G401 (cell line): ENCODE measurements at regions not wholly inside any gene's neighbourhood (a gene's known extent, or its start where the extent isn't known, plus 50 kb on each side); places are given as distances from the start of the nearest gene placed in this dataset.

ENCODE experiments used
- DNase-seq: peaks from one replicate; pipeline ENCODE4 v3.0.0-alpha.2; 2015; ENCODE audit warnings: low spot score
- in situ Hi-C: cut with HindIII; loops from 2 replicates; pipeline ENCODE4 v1.10.0; 2016; ENCODE audit warnings: low sequenced_read_pairs, mixed read lengths

- no peak for DNase-seq
- in situ Hi-C loops, result no loop called here
These were observed 179.1 kb upstream of the ETAA1 start for GRCh38 chr2:67218056-67218455.

DNA sequence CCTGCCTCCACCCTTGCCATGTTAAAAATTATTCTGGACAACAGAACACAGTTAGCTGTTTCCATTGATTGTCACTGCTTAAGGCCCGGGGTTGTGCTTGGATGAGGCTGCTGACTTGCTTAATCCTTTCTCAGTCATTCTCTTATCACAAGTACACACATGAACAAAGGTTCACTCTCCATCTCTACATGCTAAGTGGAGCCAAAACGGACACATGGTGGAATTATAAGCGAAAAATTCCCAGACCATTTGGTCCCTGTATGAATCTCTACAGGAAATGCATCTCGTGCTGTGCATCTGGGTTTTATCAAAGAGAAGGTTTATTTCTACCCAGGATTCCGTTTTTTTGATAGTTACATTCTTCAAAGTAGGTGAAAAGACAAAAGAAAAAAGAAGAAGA, 177.5 kb upstream of the ETAA1 start:
- in situ Hi-C loops, result no loop called here

GRCh38 chr2:67221266-67221665, 175.9 kb upstream of the ETAA1 start:
- no peak for DNase-seq
- in situ Hi-C loops, result no loop called here

More for the DNA sequence above, 177.5 kb upstream of the ETAA1 start:
- DNase-seq, result peak; percentile 31

DNA sequence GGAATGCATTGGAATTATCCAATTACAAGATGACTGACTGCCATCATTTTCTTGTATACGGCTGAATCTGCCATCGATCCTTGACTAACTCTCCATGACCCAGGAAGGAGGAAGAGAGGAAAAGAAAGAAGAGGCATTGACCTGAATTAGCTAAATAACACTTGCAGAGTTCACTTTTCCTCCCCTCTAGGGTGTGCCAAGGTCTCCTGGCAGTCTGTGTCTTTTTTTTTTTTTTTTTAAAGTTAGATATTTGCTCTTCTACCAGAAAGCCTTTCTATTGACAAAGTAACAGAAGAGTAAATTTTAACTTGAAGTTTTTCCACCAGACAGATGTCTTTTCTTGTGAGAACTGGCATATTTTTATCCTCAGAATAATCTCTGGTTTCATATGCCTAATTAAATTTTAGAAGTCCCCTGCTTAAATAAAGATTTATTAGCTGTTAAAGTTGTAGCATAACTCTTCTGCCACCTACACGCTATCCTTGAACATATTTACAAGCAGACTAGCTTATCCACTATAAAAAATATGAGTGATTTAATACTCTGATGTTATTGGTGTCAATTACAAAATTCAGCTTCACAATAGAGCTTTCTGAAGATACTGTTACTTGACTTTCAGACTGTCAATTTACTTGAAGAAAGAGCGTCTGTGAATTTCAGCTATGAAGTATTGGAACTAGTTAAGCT, 171.7 kb upstream of the ETAA1 start:
- in situ Hi-C loops, result no loop called here
- DNase-seq, result no peak

DNA sequence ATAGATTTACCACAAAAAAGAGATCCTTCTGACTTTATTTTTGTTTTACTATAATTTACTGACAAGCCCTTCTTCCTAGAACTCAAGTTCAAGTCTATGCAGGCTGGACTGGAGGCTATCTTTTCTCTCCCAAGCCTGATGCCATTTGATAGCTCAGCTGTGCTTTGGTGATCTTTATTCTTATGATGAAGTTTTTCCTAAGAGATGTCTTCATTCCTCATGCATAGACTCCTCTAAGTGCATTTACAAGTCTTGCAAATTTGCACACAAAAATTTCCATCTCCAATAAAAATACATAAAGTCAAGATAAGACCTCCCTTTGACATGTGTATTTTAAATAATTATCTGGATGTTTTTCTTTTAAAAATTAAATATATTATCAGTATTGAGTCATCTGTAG, 167.4 kb upstream of the ETAA1 start:
- in situ Hi-C loops, result no loop called here
- no peak for DNase-seq

GRCh38 chr2:67232936-67233335, 164.2 kb upstream of the ETAA1 start:
- no peak for DNase-seq
- in situ Hi-C loops, result no loop called here

- DNase-seq, result peak; percentile 80
- in situ Hi-C loops, result no loop called here
These were observed 162.7 kb upstream of the ETAA1 start for GRCh38 chr2:67234440-67234839.

DNA sequence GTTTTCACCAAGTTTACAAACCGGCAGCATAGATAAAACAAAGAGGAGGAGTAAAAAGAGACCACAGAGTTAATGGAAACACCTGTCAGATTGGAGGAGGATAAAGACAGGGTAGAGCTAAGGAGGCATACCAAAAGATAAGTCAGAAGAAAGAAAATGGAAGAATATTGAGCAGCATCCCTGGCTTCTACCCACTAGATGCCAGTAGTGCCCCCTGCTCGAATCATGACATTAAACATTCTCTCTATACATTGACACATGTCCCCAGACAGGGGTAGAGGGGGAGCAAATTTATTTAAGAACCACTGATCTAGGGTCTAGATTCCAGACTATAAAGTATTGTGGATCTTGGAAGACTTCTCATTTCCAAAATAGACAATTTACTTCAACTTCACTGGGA, 159.8 kb upstream of the ETAA1 start:
- in situ Hi-C loops, result no loop called here

GRCh38 chr2:67240507-67240906, 156.6 kb upstream of the ETAA1 start:
- no peak for DNase-seq

More for the DNA sequence above, 159.8 kb upstream of the ETAA1 start:
- no peak for DNase-seq

DNA sequence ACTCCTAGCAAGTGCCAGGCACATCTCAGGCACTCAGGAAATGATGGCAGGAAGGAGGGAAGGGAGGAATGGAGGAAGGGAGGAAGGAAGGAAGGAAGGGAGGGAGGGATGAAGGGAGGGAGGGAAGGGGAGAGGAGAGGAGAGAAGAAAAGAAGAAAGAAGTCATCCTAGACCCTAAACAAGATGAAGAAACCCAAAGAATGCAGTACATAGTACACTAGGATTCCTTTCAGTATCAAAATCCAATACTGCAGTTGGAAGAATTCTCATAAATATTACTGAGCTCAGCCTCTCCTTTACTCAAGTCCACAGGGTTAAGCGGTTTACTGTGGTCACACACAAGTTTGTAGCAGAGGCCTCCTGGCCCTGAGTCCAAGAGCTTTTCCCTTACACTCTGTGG, 155.7 kb upstream of the ETAA1 start:
- in situ Hi-C loops, result no loop called here
- DNase-seq, result no peak

More at GRCh38 chr2:67240507-67240906, 156.6 kb upstream of the ETAA1 start:
- in situ Hi-C loops, result no loop called here

DNA sequence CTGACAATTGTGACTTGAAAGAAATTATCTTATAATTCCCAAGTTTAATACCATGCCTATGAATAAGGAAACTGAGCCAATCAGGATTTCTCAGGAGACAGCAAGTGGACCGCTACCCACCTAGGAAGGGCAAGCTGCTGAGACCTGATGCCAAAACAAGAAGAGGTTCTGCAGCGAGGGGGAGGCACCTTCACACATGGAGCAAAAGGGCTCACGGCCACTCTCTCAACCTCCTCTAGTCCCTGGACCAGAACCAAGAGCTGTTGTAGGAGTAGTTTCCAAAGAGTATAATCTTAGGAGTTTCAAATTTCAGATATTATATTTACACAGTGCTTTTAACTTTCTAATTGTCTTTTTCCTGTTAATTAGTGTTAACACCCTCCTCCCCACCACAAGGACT, 154.7 kb upstream of the ETAA1 start:
- no peak for DNase-seq
- in situ Hi-C loops, result no loop called here

- no peak for DNase-seq
- in situ Hi-C loops, result no loop called here
These were observed 153.2 kb upstream of the ETAA1 start for GRCh38 chr2:67243919-67244318.

GRCh38 chr2:67246791-67247190, 150.3 kb upstream of the ETAA1 start:
- in situ Hi-C loops, result no loop called here
- DNase-seq, result peak; percentile 3

GRCh38 chr2:67251741-67252140, 145.4 kb upstream of the ETAA1 start:
- no peak for DNase-seq
- in situ Hi-C loops, result no loop called here

DNA sequence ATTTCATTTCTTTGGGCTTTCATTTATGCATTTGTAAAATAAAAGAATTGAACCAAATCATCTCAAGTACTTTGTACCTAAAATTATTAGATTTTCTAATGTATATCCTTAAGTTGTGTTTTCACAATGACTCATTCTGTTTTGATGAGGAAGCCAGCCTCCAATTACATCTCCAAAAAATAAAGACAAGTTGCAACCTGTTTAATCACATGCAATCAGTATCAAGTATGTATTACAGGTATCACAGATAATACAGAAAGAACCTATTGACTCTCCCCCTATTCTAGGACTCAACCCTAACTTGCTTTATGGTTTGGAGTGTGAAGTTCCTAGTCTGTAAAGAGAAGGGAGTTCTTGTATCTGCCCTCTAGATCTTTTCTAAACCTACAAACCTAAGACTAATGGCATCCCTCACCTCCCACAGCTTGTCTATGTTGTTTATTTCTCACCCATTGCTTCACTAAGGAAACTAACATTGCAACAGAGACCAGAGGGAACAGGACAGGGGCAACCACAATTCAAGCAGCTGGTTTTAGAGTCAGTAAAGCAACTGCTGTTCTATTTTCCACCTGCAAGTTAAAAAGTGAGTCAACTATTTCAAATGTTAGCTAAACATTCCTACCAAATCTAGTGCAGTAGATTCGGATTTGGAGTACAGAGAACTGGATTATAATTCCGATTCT, 141.1 kb upstream of the ETAA1 start:
- in situ Hi-C loops, result no loop called here
- no peak for DNase-seq

DNA sequence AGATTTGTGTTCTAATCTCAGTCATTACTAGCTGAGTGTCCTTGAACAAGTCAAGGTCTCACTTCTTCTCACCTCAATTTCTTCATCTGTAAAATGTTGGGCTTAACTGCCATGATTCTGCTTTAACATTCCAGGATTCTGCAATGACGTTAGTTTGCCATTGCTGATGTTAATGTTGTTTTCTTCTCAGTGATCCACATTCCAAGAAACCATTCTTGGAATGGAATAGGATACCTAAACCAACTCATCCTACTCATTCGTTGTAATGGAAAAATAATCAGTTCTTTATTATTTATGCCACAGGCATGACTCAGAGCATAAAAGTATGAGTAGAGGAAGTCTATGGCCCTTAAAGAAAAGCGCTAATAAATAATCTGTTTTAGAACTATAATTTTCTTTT, 140.2 kb upstream of the ETAA1 start:
- DNase-seq, result no peak
- in situ Hi-C loops, result no loop called here

GRCh38 chr2:67258122-67258521, 139.0 kb upstream of the ETAA1 start:
- no peak for DNase-seq
- in situ Hi-C loops, result no loop called here

DNA sequence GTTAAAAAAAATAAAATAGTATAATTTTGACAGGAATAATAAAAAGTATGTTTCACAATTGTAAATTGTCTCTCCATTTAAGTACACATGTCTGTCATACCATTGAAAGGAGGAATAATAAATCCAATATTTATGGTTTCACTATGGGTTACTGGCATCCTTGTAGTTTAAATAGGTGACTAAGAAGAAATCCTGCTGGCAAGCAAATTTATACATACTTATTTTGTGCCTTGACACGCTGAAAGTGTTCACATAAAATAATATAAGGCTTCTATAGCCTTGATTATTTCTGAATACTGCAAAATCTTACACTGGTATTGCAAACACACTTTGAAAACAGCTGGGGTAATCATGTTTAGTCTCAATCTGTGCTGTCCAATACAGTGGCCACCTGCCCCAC, 138.3 kb upstream of the ETAA1 start:
- DNase-seq, result no peak
- in situ Hi-C loops, result no loop called here

GRCh38 chr2:67259556-67260342, 137.4 kb upstream of the ETAA1 start:
- peak; percentile 86 for DNase-seq
- in situ Hi-C loops, result no loop called here
